Common myeloid progenitor, CD34-positive (primary cell): ENCODE measurements at regions not wholly inside any gene's neighbourhood (a gene's known extent, or its start where the extent isn't known, plus 50 kb on each side); places are given as distances from the start of the nearest gene placed in this dataset.
A peak's percentile ranks its signal among the peaks of the same experiment; 100 is the strongest.

ENCODE experiments used
- CTCF ChIA-PET: fragments of 350-600 bp; sonication (Branson Sonifier 250); formaldehyde crosslinking; loops from one replicate; lab custom pipeline; 2021; ENCODE audit warnings: antibody characterized with exemption; lab: Charles Lee
- POLR2A ChIA-PET: fragments of 350-600 bp; sonication (Branson Sonifier 250); formaldehyde crosslinking; loops from one replicate; lab custom pipeline; 2021; ENCODE audit warnings: antibody characterized with exemption; lab: Charles Lee
- DNase-seq, 3 donors: peaks; one replicate each; pipeline versions ENCODE4 v3.0.0 to v3.0.0-alpha.2; 2013
- H3K27ac ChIP-seq, 2 experiments: 1 replicate in 1 of 2; 2 replicates in 1 of 2; pipeline ENCODE4 v1.7.0; 2013; ENCODE audit warnings: inconsistent platforms in 2 of 2, low read length in 2 of 2, mild to moderate bottlenecking in 2 of 2, low read depth in 1 of 2, moderate library complexity in 1 of 2; ENCODE audit not compliant: severe bottlenecking in 2 of 2, insufficient read depth in 1 of 2, poor library complexity in 1 of 2
- H3K27me3 ChIP-seq, 5 experiments: replicated peaks in 2 of 5; 1 replicate in 3 of 5; 2 replicates in 2 of 5; pipeline versions ENCODE4 v1.6.1 to v1.7.0; 2013; ENCODE audit warnings: low read length in 4 of 5, mild to moderate bottlenecking in 2 of 5, moderate library complexity in 2 of 5, inconsistent platforms in 1 of 5; ENCODE audit not compliant: insufficient read depth in 5 of 5, control insufficient read depth in 4 of 5
- H3K36me3 ChIP-seq, 4 experiments: 1 replicate in 2 of 4; 2 replicates in 2 of 4; pipeline versions ENCODE4 v1.6.1 to v1.7.0; 2013; ENCODE audit warnings: low read length in 3 of 4, control low read depth in 1 of 4, mild to moderate bottlenecking in 1 of 4; ENCODE audit not compliant: control insufficient read depth in 4 of 4, insufficient read depth in 4 of 4
- H3K4me1 ChIP-seq, 4 experiments: 1 replicate in 3 of 4; 2 replicates in 1 of 4; pipeline versions ENCODE4 v1.6.1 to v1.7.1; 2013; ENCODE audit warnings: low read length in 3 of 4, mild to moderate bottlenecking in 3 of 4, control low read depth in 1 of 4, inconsistent platforms in 1 of 4, moderate library complexity in 1 of 4; ENCODE audit not compliant: control insufficient read depth in 4 of 4, insufficient read depth in 4 of 4; ENCODE audit errors: control extremely low read depth in 1 of 4
- H3K4me3 ChIP-seq, 7 experiments: 1 replicate in 4 of 7; 2 replicates in 3 of 7; pipeline versions ENCODE4 v1.5.1 to v1.7.0; 2013; ENCODE audit warnings: mild to moderate bottlenecking in 7 of 7, low read length in 6 of 7, moderate library complexity in 6 of 7, inconsistent platforms in 2 of 7, low read depth in 2 of 7, control low read depth in 1 of 7; ENCODE audit not compliant: insufficient read depth in 4 of 7, control insufficient read depth in 1 of 7; ENCODE audit errors: extremely low read depth in 1 of 7
- H3K9me3 ChIP-seq, 5 experiments: 1 replicate in 4 of 5; 2 replicates in 1 of 5; pipeline versions ENCODE4 v1.6.1 to v1.7.1; 2013; ENCODE audit warnings: low read length in 4 of 5, mild to moderate bottlenecking in 2 of 5, inconsistent platforms in 1 of 5, low read depth in 1 of 5, moderate library complexity in 1 of 5; ENCODE audit not compliant: control insufficient read depth in 4 of 5, insufficient read depth in 2 of 5; ENCODE audit errors: control extremely low read depth in 1 of 5
- WGBS: methylation state at CpG from one replicate; pipeline ENCODE4 v1.1.5; 2013; ENCODE audit not compliant: insufficient coverage; 5-methylcytosine and 5-hydroxymethylcytosine counted together

DNA sequence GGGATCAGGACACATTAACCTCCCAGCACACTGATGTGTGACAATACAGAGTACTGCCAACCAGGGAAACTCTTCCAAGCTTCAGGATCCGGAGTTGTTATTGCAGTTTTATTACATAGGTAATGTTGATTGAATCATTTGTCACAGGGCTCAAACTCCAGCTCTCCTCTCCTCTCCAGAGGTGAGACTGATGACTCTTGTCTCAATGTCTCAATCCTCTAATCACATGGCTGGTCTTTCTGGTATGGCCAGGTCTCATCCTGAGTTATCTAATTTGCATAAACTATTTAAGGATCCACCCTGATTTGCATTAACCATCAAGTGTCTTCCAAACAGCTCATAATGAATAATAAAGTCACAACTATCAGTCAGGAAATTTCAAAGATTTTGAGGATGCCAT is 522.6 kb upstream of the PCDH9 start:
- no peak for DNase-seq
- H3K4me1 ChIP-seq = no peaks in the 10 kb centered on the region
- POLR2A ChIA-PET = no interaction called here
- WGBS = 100% methylated on average over 1 of the region's 1 CpG
- H3K27ac ChIP-seq = no peak overlapping the region
- H3K9me3 ChIP-seq = peaks cover 0 to 2% (median 0%) of the 10 kb centered on the region in 5 experiments
- no peaks in the 10 kb centered on the region for H3K36me3 ChIP-seq
- H3K27me3 ChIP-seq = no peaks in the 10 kb centered on the region
- CTCF ChIA-PET = no interaction called here
- H3K4me3 ChIP-seq = no peak overlapping the region

- Histone ChIP-seq H3K36me3 (no peaks in the 10 kb centered on the region), H3K9me3 (no peaks in the 10 kb centered on the region), H3K4me3 (no peak overlapping the region), H3K27me3 (no peaks in the 10 kb centered on the region), H3K27ac (no peak overlapping the region), H3K4me1 (no peaks in the 10 kb centered on the region)
- ChIA-PET POLR2A (no interaction called here), CTCF (no interaction called here)
- WGBS = no CpG with 5 or more reads among the region's 2 CpGs
- no peak for DNase-seq
These were observed 512.3 kb upstream of the PCDH9 start for GRCh38 chr13:67742478-67742877.

DNA sequence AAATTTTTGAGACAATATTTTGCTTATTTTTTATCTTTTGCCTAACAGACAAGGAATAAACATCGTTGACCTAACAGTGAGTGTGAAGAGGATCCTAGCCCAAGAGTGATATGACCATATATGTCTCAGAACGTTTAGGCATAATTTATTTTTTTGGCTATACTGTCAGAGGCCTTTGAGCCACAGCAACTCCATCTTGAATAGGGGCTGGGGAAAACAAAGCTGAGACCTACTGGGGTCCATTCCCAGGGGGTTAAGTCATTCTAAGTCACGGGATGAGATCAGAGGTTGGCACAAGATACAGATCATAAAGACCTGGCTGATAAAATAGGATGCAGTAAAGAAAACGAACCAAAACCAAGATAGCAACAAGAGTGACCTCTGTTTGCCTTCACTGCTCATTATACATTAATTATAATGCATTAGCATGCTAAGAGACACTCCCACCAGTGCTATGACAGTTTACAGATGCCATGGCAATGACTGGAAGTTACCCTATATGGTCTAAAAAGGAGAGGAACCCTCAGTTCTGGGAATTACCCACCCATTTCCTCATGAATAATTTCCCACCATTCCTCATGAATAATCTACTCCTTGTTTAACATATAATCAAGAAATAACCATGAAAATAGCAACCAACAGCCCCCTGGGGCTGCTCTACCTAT is 510.9 kb upstream of the PCDH9 start:
- POLR2A ChIA-PET = no interaction called here

DNA sequence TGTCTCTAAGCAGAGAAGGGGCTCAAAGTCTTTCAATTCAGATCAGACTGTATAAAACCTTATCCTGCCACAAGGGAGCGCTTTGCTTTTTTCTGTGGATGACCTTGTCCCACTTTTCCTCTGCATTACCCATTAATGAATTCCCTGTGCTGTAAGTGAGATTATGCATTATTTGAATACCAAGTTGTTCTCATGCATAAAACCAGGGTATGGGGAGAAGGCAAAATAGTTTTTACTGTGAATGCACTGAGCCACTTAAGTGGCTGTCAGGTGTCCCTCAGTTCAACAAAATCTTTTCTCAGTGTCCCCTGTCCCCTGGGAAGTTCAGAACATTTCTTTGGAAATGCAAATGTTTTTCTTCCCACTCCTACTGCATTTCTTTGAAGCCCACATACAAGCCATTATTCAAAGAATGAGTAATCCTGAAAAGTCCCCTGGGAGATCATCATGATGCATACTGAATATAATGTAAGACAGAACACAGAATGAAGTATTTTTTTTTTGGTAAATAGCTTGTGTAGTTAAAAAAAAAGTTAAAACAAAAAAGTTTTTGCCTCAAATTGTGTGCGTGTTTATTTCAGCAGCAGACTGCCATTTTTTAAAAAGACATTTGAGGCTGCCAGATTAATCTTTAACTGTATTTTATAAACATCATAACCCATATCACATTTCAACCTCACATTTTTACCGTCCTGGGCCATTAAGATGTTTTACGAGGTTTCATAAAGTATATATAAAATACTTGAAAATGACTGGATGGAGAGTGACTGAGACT is 506.7 kb upstream of the PCDH9 start:
- Histone ChIP-seq H3K4me1 (no peaks in the 10 kb centered on the region), H3K27ac (no peak overlapping the region), H3K36me3 (no peaks in the 10 kb centered on the region), H3K9me3 (no peaks in the 10 kb centered on the region), H3K4me3 (no peak overlapping the region), H3K27me3 (no peaks in the 10 kb centered on the region)
- CTCF ChIA-PET = no interaction called here
- DNase-seq = peak in 1 of 3 donors; percentile 2
- WGBS = no CpG with 5 or more reads among the region's 4 CpGs
- POLR2A ChIA-PET = no interaction called here

More for the DNA sequence above, 510.9 kb upstream of the PCDH9 start:
- H3K4me1 ChIP-seq = no peaks in the 10 kb centered on the region
- no peaks in the 10 kb centered on the region for H3K9me3 ChIP-seq
- CTCF ChIA-PET = no interaction called here
- no peaks in the 10 kb centered on the region for H3K36me3 ChIP-seq
- no peak for DNase-seq
- no peak overlapping the region for H3K4me3 ChIP-seq
- H3K27me3 ChIP-seq = no peaks in the 10 kb centered on the region
- no peak overlapping the region for H3K27ac ChIP-seq
- WGBS = 94% methylated on average over 3 of the region's 4 CpGs

DNA sequence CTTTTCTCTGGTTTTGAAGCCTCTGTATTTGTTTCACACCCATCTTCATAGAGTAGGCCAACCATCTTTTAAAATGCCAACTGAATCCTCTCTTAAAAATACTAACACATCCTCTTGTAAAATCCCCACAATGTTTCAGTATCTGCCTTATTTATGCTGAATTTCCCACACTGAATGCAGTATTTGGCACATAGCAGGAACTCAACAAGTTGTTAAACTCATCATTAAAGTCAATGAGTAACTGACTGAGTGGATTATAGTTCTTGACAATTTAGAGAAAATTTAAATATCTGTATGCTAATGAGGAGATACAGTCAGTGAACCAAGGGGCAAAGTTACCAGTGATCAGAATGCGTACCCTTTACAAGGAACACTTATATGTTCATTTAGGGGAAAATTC is 505.5 kb upstream of the PCDH9 start:
- no CpG with 5 or more reads among the region's 1 CpG for whole genome bisulfite sequencing
- Histone ChIP-seq H3K36me3 (no peaks in the 10 kb centered on the region), H3K27ac (no peak overlapping the region), H3K4me3 (no peak overlapping the region), H3K27me3 (no peaks in the 10 kb centered on the region), H3K9me3 (no peaks in the 10 kb centered on the region), H3K4me1 (no peaks in the 10 kb centered on the region)
- ChIA-PET POLR2A (no interaction called here), CTCF (no interaction called here)
- no peak for DNase-seq

DNA sequence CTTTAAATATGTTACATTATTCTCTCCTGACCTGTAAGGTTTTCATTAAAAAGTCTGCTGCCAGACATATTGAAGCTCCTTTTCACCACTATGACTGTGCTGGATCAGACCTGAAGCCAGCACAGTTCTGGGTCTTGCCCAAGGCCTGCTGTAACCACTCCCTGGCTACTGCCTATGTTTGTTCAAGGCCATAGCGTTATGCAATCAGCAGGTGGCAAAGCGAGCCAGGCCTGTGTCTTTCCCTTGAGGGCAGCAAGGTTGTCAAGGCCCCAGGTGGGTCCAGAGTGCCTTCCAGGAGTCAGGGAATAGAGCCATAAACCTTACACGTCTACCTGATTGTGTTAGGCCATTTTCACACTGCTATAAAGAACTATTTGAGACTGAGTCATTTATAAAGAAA is 496.8 kb upstream of the PCDH9 start:
- H3K27ac ChIP-seq = no peak overlapping the region
- no peaks in the 10 kb centered on the region for H3K27me3 ChIP-seq
- 100% methylated on average over 2 of the region's 3 CpGs for WGBS
- no peaks in the 10 kb centered on the region for H3K4me1 ChIP-seq
- H3K9me3 ChIP-seq = peaks cover 0 to 24% (median 5%) of the 10 kb centered on the region in 5 experiments
- ChIA-PET POLR2A (no interaction called here), CTCF (no interaction called here)
- DNase-seq = no peak
- no peaks in the 10 kb centered on the region for H3K36me3 ChIP-seq
- no peak overlapping the region for H3K4me3 ChIP-seq

DNA sequence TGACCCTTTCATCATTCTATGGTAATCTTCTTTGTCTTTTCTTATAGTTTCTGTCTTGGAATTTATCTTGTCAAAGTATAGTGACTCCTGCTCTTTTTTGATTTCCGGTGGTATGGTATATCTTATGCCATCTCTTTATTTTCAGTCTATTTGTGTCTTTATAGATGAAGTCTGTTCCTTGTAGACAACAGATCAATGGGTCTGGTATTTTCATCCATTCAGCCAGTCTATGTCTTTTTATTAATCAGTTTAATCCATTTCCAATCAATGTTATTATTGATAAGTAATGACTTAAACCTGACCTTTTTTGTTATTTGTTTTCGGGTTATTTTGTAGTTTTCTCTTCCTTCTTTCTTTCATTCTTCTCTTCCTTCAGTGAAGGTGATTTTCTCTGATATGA is 495.9 kb upstream of the PCDH9 start:
- DNase-seq = peak in 2 of 3 donors; percentile 0 to 1
- WGBS = no CpG with 5 or more reads among the region's 2 CpGs
- Histone ChIP-seq H3K4me3 (no peak overlapping the region), H3K27ac (no peak overlapping the region), H3K27me3 (no peaks in the 10 kb centered on the region), H3K4me1 (no peaks in the 10 kb centered on the region), H3K36me3 (no peaks in the 10 kb centered on the region), H3K9me3 (peaks cover 0 to 24% (median 5%) of the 10 kb centered on the region in 5 experiments)
- POLR2A ChIA-PET = no interaction called here
- CTCF ChIA-PET = no interaction called here
